HS-27A (cell line): ENCODE measurements at regions not wholly inside any gene's neighbourhood (a gene's known extent, or its start where the extent isn't known, plus 50 kb on each side); places are given as distances from the start of the nearest gene placed in this dataset.

ENCODE experiments used
- DNase-seq: peaks from one replicate; pipeline ENCODE4 v3.0.0-alpha.2; 2012; ENCODE audit warnings: low read depth, missing footprints

DNA sequence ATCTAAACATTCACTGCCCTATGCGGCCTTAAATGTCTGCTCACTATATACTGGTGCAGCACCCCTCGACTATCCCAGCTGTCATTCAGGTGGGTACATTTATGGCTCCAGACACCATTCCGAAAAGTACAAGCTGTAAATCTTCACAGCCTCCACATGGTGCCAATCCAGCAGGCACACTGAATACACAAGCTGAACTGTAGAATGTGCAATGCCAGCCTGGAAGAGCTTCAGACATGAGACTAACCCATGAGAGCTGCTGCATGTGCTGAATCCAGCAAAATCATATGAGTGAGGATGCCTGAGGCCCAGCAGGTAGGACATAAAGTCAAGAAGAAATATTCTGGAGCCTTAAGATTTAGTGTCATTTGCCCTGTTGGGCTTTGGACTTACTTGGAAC, 483.8 kb upstream of the GRIA1 start:
- DNase-seq: no peak

DNA sequence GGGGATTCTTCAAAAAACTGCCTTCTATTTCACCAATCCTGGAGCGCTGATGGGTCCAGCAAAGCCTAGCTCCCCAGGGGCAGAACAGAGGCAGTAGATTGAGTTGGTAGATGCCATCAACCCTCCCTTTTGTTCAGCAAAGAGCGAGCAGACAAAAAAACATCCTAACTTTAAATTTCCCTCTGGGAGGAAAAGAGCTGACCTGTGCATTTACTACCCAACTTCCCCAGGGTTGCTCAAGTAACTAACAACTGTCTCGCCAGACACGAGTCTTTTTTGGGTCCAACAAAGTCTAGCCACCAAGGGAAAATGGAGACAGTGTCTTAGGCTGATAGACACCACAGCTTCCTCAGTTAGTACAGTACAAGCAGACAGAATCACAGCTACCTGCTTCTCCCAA, 476.3 kb upstream of the GRIA1 start:
- DNase-seq: no peak

DNA sequence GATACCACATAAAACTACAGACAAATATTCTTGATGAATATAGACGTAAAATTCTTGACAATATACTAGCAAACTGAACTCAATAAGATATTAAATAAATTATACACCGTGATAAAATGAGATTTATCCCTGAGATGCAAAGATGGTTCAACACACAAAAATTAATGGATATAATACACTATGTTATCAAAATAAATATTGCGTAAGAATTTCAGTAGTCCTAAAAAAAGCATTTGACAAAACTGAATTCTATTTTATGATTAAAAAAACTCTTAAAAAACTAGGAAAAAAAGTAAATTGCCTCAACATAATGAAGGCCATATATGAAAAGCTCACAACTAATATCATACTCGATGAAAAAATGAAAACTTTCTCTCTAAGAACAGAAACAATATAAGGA, 472.3 kb upstream of the GRIA1 start:
- no peak for DNase-seq

DNA sequence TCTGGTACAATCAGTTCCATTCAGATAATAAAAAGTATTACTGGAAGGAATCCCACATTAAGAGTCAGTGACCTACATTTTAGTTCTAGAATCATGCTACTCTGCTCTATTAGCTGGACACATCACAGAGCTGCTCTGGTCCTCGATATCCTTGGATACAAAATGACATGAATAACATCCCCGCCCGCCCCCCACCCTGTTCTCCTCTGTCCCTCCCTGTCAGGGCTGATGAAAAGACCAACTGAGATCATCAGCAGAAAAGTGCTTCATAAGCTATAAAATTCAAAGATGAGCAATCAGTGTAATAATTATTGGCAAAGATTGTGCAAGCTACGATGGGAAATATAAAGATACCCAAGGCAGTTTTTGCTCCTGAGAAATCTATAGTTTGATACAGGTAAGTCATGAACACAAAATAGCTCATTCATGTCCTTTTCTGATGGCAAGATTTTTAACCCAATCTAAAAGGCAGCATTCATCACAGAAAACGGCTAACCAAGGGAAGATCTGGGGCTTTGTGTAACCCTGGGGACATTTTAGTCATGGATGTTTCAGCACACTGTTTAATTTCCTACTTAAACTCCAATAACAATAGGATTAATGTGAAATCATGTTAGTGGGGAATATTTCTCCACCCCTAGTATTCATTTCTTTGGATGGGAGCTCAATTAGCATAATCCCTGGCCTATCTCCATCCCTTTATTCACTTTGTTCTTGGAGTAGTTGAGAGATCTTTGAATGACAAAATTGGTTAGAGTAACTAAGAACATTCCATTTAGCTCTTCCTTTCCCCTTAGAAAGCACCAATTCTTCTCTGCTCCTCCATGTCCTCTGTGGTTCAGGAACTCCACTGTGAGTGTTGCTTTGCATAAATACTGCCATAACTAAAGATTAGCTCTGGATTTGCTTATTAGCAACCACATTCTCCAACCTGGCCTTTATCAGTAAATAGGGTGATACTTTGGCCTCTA, 459.4 kb upstream of the GRIA1 start:
- DNase-seq: no peak

DNA sequence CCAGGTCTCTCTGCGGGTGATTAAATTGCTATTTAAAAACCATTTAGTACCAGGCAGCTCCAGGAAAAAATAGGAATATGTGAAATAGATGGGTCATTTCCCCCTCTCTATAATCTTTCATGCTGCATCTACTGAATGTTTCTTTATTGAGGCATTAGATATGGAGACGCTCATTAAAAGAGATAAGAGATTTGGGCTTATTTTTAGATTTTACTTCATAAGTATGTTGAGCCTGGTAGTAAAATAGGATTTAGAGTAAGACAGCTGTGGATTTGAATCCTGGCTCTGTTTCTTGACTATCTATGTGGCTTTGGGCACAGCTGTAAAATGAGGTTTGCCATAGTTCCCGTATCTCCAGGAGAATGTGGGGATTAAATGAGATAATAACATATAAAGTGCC, 451.0 kb upstream of the GRIA1 start:
- no peak for DNase-seq

DNA sequence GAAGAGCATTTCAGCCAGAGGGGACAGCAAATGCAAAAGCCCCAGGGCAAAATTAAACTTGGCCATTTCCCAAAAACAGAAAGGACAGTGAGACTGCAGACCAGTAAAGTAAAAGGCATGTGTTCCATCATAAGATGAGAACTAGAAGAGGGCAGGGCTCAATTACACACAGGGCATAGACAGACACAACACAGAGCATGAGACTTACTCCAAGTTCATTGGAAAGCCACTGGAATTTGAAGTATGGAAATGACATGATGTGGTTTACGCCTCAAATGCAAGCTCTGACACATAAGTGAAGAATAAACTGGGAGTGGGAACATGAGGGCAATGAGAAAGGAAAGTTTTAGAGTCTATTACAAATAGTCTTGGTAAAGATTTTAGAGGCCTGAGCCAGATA, 446.6 kb upstream of the GRIA1 start:
- no peak for DNase-seq

DNA sequence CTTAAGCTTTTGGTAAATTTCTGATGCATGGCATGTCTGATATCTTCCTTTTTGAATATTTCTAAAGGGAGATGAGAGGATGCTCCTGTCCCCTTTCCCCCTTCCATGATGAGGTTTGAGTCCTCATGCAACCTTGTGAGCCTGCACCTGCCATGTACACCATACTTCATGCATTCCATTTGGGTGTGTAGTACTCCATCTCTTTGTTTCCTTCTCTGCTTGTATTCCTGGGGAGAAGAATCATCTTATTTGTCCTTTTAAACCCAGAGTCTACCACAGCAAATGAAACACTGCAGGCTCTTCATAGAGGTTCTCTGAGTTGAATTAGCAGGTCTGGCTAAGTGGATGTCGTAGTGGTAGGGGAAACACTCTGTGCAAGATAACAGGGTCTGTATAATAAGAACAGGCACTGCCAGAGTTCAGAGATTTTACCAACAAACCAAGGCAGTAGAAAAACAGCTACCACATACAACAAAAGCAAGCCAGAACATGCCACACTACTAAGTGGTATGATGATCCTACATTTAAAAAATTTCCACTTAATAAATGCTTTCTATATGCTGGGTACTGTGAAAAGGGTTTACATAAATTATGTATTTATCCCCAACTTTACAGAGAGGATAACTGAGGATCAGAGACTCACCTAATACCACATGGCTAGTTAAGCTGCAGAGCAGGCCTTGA, 439.8 kb upstream of the GRIA1 start:
- no peak for DNase-seq

DNA sequence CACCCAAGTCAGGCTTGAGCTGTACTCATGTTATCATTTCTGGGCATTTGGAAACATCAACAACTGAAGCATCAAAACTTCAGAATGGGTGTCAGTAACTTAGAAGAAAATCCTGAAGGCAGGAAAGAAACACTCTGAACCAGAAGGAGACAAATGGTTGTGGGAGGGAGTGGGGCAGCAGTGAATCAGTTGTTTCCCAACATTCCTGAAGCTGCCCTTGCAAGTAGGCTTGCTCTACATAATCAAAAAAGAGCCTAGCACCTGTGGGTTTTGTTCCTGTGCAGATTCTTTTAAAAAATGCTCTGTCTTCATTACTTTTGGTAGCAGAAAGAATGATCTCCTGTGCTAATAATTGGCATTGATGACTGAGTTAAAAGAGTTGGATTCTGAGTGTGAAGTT, 424.2 kb upstream of the GRIA1 start:
- DNase-seq: no peak

DNA sequence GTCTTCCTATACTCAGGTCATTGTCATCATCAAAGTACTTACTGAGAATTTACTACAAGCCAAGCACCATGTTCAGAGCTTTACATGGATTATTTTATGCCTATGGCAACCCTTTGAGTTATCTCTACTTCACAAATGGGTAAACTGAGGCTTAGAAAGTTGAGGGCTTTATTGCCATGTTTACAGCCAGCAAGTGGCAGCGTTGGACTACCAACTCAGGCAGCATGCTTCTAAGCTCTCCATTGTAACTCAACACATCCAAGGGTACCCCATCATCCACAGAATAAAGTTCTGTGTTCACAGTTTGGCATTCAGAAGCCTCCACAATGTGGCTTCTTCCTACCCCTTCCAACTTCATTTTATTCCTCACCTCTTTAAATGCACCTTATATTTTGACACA, 422.6 kb upstream of the GRIA1 start:
- DNase-seq: no peak

DNA sequence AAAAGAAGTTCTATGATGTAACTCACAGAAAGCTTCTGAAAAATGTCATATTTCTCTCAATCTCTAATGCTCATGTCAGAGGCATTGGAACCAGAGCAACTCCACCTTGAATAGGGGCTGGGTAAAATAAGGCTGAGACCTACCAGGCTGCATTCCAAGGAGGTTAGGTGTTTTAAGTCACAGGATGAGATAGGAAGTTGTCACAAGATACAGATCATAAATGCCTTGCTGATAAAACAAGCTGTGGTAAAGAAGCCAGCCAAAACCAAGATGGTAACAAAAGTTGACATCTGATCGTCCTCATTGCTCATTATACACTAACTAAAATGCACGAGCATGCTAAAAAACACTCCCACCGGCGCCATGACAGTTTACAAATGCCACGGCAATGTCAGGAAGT, 411.1 kb upstream of the GRIA1 start:
- DNase-seq: no peak

DNA sequence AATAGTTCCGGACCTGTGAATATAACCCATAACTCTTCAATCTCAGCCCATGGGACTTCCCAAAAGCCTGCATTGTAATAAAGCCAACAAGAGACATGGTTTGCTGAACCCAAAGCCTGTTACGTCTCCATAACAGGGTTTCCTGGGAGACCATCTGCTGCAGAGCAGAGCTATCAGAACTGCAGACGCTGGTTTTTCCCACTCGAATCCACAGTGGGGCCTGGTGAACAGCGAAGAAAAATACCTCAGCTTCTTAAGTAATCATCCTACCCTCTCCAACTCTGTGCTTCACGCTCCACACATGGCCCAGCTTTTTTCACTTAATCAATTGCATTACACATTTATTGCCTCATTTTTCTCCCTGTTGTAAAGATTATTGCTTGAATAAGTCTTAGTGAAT, 409.5 kb upstream of the GRIA1 start:
- no peak for DNase-seq

DNA sequence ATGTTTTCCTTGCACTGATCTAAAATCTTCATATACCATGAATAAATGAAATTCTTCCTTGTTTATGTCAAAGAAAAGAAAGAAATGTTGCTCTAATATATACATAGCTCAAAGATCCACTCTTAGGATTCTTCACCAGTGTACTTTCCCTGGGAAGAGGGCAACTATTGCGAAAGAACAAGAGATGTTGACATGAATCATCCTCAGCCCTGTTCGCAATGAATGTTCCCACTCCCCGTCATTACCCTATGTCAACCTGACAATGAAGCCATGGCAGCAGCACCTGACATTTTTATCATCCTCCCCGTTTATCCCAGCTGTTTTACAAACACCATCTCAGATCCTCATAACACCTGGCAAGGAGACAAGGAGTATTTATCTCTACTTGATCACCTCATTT, 409.1 kb upstream of the GRIA1 start:
- DNase-seq: no peak

DNA sequence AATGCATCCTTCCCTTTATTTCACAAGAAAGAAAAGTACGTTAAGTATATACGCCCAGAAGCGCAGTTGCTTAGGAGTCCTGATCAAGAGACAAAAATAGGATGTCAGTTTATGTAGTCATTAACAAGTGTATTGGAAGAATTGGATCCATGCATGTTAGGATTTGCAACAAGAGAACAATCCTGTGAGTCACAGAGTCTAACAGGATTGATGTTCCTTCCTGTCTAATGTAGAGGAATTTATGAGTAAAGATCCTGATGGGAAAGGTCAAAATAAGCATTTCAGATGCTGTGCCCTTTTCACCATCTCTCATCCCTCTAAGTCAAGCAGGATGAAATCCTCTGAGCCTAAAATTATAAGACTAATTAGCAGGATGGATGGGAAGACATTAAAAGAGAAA, 406.0 kb upstream of the GRIA1 start:
- DNase-seq: no peak

DNA sequence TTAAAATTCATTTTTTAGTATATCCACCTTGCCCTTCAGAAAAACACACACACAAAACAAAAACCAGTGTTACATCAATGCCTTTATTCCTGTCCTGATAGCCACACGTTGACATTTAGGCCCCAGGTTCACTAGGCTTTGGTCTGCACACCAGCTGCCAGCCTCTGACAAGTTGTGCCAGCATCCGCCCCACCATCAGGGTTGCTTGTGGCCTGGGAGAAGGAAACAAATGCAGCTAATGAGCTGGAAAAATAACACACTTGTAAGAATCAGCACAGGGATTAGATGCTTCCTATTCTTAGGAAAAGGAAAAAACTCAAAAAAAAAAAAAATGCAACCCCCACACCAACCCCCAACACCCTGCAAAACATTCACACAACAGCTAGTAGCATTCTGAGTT, 404.0 kb upstream of the GRIA1 start:
- DNase-seq: no peak

DNA sequence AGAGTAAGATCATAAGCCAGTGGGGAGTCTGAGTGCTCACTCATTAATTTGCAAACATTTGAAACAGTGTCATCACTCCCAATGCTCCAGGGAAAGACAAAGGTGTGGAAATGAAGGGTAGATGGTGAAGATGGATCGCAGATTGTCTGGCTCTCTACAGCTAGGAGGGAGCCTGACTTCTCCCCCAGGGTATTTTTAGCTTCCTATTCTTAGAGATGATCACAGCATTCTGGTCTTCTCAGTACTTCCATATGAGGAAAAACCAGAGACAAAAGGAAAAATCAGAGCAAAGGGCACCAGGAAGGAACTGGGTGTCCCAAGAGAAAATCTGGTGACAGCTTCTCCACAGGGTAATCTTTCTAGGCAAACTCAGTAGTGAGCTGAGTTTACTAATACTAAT, 401.9 kb upstream of the GRIA1 start:
- no peak for DNase-seq

DNA sequence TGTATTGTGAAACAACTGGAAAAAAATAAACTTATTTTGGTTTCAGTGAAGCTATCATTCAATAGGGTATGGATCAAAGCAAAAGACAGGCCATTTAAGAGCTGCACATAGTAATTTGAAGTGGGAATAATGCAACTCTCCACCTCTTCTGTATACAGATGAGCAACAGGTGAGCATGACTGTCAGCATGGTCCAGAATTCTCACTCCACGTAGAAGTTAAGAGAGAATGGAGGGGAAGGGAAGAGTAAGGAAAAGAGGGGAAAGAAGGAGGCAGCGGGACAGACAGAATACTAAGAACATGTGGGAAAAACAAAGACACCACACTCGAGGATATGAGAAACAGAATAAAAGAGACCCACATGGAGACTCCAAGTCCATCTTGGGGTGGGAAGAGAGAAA, 396.1 kb upstream of the GRIA1 start:
- DNase-seq: no peak

DNA sequence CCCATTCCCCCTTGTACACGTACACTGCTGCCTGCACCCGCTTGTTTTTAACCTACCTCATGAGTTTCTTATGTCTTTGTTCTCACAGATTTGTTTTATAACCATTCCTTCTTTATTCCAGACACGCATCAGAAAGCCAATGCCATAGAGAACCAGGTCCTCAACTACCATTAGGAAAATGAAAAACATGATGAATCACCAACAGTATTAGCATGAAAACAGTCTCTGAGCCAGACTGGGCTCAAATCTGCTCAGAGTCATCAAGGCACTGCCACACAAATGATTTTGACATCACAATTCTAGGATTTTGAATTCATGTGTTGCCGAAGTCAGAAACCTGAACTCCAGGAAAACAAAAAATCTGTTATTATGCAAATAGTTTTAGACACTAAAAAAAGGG, 394.1 kb upstream of the GRIA1 start:
- DNase-seq: no peak

DNA sequence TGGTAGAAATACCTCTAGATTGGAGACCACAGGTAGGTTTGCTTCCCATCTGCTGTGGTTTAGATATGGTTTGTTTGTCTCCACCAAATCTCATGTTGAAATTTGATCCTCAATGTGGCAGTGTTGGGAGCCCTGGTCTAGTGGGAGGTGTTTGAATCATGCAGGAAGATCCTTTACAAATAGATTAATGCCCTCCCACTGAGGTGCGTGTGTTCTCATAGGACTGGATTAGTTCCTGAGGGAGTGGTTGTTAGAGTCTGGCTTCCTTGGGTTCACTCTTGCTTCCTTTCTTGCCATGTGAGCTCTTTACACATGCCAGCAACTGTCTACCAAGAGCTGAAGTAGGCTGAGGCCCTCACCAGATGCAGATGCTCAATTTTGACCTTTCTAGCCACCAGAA, 391.1 kb upstream of the GRIA1 start:
- no peak for DNase-seq

DNA sequence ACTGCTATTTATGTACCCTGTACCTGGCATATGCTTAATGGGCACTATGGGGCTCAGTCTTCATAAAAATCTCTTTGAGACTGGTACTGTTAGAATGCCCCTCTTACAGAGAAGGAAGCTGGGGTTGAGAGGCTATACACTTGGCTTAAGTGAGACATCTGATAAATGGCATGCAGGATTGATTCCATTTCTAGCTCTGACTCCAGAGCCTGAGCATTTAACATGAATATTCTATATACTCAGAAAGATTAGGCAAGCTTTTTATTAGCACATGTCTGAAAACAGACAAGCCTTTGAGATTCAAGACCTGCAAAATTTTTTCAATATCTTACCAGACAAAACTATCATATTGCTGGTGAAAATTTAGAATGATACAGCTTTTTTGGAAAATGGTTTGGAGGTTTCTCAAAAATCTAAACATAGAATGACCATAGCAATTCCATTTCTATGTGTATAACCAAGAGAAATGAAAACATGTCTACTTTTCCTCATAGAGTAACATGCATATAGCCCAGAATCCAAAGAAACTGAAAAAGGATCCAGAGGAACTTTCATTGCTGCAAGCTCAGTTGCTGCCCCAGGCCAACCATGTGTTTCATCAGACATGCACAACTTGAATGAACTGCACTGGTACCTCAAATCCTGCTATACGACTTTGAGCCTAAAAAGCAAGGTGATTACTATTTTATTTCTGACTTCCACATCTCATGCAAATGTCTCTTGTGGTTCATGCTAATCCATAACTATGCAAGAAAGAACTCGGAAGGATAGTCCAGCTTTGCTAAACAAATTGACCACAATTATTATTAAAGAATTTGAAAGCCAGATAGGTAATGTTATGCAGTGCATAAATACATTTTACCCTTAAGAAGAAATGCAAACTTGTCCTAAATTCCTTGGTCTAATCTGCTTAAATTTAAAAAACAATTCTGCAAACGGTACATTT, 389.0 kb upstream of the GRIA1 start:
- no peak for DNase-seq

DNA sequence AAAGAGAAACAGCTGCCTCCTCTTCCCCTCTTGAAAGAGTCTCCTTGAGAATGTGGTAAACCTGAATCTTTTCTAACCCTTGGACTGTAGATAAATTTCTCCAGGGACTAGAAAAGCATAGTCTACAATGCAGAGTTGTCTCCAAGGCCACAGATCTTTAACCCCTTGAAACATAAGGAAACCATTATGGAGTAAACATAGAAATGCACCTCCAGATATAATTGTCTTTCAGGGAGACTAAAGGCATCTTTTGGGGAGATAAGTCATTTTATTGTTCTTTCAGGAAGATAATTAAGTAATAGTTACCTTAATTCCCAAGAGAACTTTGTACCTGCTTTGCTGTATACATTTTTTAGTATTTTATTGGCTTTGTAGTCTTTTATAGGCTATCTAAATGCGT, 373.6 kb upstream of the GRIA1 start:
- DNase-seq: no peak

DNA sequence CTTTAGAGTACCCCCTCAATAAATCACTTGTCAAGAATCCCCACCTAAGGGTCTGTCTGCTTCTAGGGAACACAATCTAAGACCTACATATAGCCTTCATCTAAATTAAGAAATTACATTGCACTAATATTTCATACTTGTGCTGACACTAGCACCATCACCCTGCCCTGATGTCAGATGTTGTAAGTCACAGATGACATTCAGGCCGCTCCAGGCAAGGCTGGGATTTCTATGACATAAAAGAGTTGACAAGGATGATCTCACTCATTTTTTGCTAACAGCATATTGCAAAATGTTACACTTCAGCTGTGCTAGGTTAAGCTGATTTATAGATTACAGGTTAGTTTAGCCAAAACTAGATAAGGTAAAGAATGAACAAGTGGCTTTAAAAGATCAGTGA, 372.5 kb upstream of the GRIA1 start:
- DNase-seq: no peak

DNA sequence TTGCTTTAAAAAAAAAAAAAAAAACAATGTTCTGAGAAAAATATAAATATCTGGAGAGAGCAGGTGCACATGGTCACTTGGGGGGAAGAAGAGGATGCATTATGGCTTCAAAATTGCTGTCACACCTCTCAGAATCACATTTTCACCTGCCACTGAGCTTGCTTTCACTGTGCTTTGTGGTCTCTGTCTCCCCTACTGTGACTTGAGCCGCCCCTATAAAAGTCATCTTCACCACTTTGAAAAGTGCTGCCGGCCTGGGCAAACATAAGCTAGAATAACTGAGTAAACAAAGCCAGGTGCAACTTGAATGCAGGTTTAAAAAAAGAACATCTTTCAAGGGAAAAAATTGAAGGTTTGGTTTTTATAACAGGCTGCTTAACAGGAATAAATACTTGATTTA, 368.1 kb upstream of the GRIA1 start:
- no peak for DNase-seq

DNA sequence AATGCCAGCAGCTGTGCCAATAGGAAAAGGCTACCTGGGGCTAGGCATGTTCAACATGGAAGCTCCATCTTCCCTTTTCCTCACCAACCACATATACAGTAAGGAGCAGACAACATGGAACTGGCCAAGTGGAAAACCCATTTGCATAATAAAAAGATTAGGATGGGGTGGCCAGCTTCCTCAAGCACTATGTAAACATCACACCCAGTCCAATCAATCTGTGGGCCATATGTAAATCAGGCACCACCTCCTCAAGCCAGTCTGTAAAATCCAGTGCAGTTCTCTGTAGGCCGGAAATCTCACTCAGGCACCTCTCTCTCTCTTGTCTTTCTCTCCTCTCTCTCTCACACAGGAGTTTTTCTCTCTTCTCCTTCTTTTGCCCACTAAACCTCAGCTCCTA, 360.2 kb upstream of the GRIA1 start:
- no peak for DNase-seq
